Gastroesophageal sphincter (tissue), 3 donors: ENCODE measurements at regions not wholly inside any gene's neighbourhood (a gene's known extent, or its start where the extent isn't known, plus 50 kb on each side); places are given as distances from the start of the nearest gene placed in this dataset.

Experiments used
- EP300 ChIP-seq: sonication (generic); formaldehyde crosslinking; IDR thresholded peaks from one replicate; pipeline ENCODE4 v1.6.1; 2017; ENCODE audit warnings: antibody characterized with exemption, mild to moderate bottlenecking
- POLR2A ChIP-seq, 2 donors: fragments of 450-650 bp; IDR thresholded peaks; one replicate each; pipeline ENCODE4 v1.6.1; 2017; ENCODE audit warnings: antibody characterized with exemption in 2 of 2, mild to moderate bottlenecking in 2 of 2, moderate library complexity in 1 of 2
- POLR2AphosphoS5 ChIP-seq: sonication (generic); formaldehyde crosslinking; IDR thresholded peaks from one replicate; pipeline ENCODE4 v1.6.1; 2017; ENCODE audit warnings: antibody characterized with exemption
- TF ChIP-seq, protein P1 (sequence below), 4 experiments: fragments of 200-600 bp in 2 of 4; fragments of 450-650 bp in 2 of 4; sonication (generic) in 1 of 4; IDR thresholded peaks; one replicate each; pipeline ENCODE4 v1.5.1; 2017 to 2019; ENCODE audit warnings: antibody characterized with exemption in 4 of 4, mild to moderate bottlenecking in 2 of 4, moderate library complexity in 2 of 4

DNA sequence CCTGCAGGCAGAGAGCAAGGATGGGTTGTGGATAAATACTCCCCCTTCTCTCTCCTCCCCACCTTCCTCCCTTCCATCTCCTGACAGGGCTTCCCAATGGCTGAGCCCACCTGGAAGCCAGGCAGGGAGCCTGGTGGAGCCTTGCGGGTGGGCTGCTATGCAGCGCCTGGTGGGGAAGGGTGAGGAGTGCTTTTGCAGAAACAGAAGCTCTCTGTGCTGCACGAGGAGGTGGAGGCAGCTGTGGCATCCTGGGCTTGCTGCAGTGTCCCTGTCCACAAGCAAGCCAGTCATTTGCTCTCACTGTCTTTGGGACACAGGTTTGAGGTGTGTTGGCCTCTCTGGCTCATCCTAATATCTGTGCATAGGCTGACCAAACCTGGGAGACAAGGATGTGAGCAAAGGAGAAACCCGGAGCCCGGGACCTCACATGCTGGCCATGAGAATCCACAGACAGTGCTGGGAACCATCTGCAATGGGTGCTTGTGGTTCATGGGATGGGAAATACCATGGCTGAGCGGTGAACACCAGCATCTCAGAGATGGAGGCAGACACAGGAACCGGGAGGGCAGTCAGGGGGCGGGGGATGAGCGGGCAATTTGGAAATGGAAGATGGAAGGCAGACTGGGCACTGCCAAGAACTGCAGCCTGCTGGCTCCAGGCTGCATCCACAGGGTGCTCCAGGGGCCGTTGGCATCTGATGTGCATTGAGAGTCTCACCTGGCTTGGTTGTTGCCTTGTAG, 364.2 kb downstream of the GLRX3 start:
- no peak for TF ChIP-seq EP300
- TF ChIP-seq, protein P1, sequence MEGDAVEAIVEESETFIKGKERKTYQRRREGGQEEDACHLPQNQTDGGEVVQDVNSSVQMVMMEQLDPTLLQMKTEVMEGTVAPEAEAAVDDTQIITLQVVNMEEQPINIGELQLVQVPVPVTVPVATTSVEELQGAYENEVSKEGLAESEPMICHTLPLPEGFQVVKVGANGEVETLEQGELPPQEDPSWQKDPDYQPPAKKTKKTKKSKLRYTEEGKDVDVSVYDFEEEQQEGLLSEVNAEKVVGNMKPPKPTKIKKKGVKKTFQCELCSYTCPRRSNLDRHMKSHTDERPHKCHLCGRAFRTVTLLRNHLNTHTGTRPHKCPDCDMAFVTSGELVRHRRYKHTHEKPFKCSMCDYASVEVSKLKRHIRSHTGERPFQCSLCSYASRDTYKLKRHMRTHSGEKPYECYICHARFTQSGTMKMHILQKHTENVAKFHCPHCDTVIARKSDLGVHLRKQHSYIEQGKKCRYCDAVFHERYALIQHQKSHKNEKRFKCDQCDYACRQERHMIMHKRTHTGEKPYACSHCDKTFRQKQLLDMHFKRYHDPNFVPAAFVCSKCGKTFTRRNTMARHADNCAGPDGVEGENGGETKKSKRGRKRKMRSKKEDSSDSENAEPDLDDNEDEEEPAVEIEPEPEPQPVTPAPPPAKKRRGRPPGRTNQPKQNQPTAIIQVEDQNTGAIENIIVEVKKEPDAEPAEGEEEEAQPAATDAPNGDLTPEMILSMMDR (IDR thresholded peaks at IDR 0.05), result no peak
- TF ChIP-seq POLR2A (IDR thresholded peaks at IDR 0.05), result no peak
- TF ChIP-seq POLR2AphosphoS5, result no peak
